GM12873 (cell line): ENCODE measurements at regions not wholly inside any gene's neighbourhood (a gene's known extent, or its start where the extent isn't known, plus 50 kb on each side); places are given as distances from the start of the nearest gene placed in this dataset.

ENCODE experiments used
- TF ChIP-seq, protein P1 (sequence below): IDR thresholded peaks from 2 replicates; pipeline ENCODE4 v1.5.1; 2012; ENCODE audit warnings: low read depth, mild to moderate bottlenecking, moderate library complexity, low read length, control low read depth; ENCODE audit not compliant: insufficient read depth; ENCODE audit errors: missing control alignments

DNA sequence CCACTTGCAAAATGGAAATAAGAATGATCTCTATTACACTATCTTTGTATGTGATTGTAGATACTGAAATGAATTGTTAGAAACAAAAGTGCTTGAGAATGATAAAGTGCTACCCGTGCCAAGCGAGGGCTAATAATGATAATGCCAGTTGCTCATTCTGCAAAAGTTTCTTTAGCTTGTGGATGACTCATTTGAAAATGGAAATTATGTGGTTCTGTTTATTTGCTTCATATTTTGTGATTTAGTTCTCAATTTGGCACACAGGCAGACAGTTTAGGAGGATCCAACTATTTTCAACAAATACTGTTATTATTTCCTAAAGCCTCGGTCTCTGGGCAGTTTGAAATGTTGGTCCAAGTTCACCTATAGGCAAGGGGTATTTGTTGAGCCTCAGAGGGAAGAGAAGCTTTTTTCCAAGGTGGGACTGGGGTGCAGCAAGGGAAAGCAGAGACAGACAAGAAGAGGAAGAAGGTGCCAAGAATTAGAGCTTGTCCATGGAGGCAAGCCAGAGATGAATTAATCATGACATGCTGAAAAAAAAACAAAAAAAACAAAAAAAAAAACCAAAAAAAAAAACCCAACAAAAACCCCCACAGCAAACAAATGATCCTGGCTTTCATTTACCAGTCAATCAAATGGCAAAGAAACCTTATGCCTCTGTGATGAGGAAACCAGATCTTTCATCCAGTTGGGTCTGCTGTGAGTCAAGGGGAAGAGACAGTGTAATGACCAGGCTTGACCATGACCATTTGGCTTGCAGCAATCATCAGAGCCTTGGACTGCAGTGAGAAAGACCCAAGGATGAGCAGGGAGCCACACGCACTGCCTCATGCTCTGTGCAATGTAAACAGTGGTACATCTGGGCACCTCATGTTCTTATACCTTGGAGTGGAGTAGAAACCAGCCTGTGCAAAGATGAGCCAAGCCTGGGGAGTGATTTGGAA lies 285.0 kb upstream of the HABP2 start:
- TF ChIP-seq, protein P1, sequence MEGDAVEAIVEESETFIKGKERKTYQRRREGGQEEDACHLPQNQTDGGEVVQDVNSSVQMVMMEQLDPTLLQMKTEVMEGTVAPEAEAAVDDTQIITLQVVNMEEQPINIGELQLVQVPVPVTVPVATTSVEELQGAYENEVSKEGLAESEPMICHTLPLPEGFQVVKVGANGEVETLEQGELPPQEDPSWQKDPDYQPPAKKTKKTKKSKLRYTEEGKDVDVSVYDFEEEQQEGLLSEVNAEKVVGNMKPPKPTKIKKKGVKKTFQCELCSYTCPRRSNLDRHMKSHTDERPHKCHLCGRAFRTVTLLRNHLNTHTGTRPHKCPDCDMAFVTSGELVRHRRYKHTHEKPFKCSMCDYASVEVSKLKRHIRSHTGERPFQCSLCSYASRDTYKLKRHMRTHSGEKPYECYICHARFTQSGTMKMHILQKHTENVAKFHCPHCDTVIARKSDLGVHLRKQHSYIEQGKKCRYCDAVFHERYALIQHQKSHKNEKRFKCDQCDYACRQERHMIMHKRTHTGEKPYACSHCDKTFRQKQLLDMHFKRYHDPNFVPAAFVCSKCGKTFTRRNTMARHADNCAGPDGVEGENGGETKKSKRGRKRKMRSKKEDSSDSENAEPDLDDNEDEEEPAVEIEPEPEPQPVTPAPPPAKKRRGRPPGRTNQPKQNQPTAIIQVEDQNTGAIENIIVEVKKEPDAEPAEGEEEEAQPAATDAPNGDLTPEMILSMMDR: no peak

DNA sequence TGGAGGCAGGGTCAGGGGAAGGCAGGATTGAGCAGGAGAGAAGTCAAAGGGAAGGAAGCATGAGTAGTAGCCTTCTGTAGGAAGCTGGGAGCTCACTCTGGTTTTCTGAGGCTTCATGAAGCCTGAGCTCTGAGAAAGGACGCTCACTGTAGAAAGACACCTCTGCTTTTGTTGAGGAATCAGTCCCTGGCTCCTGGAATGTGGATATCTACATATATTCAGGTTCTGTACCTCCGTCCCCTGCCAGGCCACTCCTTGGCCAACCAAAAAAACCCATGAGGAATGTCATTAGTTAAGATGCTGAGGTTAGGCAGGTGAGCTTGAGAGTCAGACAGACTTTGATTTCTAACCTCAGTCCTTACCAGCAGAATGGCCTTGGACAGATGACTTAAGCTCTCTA lies 283.5 kb upstream of the HABP2 start:
- TF ChIP-seq, protein P1: no peak

DNA sequence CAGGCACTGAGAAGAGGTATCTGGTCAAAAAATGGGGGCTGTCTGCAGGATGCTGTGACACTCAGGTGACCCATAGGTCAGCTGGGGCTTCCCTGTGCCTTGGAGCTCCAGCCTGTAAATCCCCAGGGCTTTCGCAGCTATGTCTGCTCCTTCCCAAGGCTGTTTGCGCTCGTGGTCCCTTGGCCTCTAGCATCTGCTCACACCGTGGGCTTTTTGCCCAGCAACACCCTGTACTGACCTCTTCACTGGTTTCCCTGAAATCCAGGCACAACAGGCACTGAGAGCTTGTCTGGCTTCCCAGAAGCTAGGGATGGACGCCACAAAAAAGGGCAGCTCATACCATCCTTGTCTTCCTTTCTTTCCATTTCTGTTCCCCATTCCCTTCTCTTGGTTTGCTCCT lies 280.3 kb upstream of the HABP2 start:
- TF ChIP-seq, protein P1: no peak

DNA sequence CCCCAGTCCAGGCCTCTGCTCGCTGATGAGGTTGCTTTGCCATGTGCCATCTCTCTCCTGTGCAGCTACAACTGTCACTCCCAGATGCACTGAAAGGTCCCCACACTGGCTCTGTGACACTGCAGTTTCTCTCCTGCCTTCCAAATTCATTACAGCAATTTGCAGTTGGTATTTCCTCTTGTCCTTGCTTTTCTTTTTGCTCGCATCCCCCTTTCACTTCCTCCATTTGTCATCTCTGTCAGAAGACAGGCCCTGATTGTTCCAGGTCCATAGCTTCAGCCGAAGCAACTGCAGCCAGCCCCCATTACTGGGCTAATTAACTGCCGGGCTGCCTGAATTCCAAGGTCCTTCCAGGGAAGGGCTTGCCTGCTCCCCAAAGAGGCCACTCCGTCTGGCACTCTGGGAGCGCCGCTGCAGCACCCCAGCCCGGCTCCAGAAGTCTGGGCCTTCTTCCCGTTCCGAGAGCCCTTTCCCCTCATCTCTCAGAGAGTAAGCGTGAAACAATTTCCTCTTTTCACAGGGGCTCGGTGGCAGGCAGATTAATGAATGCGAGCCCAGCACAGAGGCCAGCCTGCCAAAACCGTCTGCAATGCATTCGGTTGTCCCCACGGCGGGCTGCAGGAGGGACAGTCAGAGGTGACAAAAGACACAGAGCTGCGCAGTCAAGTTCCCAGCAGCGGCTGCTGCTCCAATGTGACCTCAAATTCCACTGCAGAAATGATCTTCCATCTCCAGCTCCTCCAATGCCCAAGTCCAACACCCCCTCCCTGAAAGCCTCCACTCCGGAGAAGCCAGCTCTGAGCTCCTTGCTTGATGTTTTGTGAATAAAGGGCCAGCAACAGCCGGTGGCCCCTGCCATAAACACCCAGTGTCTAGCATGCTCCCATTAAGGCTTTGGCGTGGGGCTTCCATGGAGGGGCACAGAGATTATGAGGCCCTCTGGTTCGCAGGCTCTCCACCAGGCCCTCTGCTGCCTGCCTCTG lies 279.4 kb upstream of the HABP2 start:
- TF ChIP-seq, protein P1: no peak

DNA sequence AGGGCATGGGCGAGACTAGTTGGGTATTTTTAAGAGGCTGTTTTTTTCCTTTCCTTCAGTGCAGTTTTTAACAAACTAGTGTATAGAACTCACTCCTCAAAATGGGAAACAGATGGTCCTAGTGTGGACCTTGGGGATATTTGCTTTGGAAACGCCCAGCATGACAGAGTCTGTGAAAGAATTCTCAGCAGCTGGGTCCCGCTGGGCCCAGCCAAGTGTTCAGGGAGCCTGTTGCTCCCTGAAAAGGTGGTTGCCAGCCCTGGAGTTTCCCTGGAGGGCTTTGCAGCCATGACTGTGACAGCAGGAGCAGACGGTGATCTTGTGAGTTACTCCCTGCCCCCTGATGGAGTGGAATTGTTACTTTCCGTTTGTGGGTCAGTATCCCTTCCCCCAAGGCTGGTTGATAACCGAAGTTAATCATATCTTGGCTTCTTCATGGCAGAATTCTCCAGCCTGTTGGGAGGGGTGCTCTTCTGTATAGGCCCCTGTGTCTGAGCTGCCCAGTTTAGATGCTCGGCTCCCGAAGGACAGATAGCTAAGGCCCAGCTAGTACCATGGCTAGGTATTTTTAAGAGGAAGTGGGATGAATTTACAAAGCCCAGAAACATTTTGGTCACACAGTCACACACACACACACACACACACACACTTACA lies 278.6 kb upstream of the HABP2 start:
- TF ChIP-seq, protein P1: no peak

DNA sequence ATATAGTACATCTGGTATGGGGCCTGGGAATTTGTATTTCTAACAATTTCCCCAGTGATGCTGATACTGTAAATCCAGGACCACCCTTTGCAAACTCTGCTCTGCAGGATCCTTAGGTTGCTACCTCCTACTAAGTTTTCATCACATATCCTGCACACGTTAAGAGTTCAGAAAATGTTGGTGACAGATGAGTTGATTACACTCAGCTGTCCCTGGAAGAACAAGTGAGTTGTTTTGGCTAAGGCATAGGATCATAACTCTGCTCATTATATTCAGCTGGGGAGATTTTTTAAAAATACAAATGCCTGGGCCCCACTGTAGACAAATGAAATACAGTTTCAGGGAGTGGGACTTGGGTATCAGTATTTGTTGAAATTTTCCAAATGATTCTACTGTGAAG lies 274.6 kb upstream of the HABP2 start:
- TF ChIP-seq, protein P1: no peak
